Neural progenitor cell (in vitro differentiated cells): ENCODE measurements at regions not wholly inside any gene's neighbourhood (a gene's known extent, or its start where the extent isn't known, plus 50 kb on each side); places are given as distances from the start of the nearest gene placed in this dataset.

Experiments
- DNase-seq: peaks from one replicate; pipeline ENCODE4 v3.0.0-alpha.2; 2016; ENCODE audit warnings: low spot score
- H2AFZ ChIP-seq: fragments of 200-600 bp; sonication (generic); replicated peaks from 2 replicates; pipeline ENCODE4 v1.6.1; 2016; ENCODE audit warnings: antibody characterized with exemption
- H3F3A ChIP-seq: fragments of 200-600 bp; sonication (generic); 2 replicates; pipeline ENCODE4 v1.6.1; 2016; ENCODE audit warnings: antibody characterized with exemption, low read depth
- H3K27ac ChIP-seq: fragments of 200-600 bp; sonication (generic); 2 replicates; pipeline ENCODE4 v1.5.1; 2016; ENCODE audit warnings: mild to moderate bottlenecking
- H3K27me3 ChIP-seq: fragments of 200-600 bp; sonication (generic); 2 replicates; pipeline ENCODE4 v1.6.1; 2016; ENCODE audit warnings: mild to moderate bottlenecking, moderate library complexity
- H3K36me3 ChIP-seq: fragments of 200-600 bp; sonication (generic); 2 replicates; pipeline ENCODE4 v1.5.1; 2016
- H3K4me1 ChIP-seq: fragments of 200-600 bp; sonication (generic); 2 replicates; pipeline ENCODE4 v1.6.1; 2016; ENCODE audit warnings: mixed run types
- H3K4me2 ChIP-seq: fragments of 200-600 bp; sonication (generic); 2 replicates; pipeline ENCODE4 v1.6.1; 2016
- H3K4me3 ChIP-seq: fragments of 200-600 bp; sonication (generic); 2 replicates; pipeline ENCODE4 v1.5.1; 2016
- H3K79me2 ChIP-seq: fragments of 200-600 bp; sonication (generic); 2 replicates; pipeline ENCODE4 v1.6.1; 2016; ENCODE audit warnings: low read depth
- H3K9ac ChIP-seq: fragments of 200-600 bp; sonication (generic); 2 replicates; pipeline ENCODE4 v1.6.1; 2016
- H3K9me3 ChIP-seq: fragments of 200-600 bp; sonication (generic); 2 replicates; pipeline ENCODE4 v1.5.1; 2016; ENCODE audit warnings: low read depth
- H4K20me1 ChIP-seq: fragments of 200-600 bp; sonication (generic); 2 replicates; pipeline ENCODE4 v1.6.1; 2016; ENCODE audit warnings: low read depth
- H3K27ac Mint-ChIP-seq: 3 replicates; pipeline ENCODE4 v1.8.0; 2021; ENCODE audit warnings: mixed read lengths
- H3K27me3 Mint-ChIP-seq: 2 replicates; pipeline ENCODE4 v1.8.0; 2022; ENCODE audit warnings: low read depth, mild to moderate bottlenecking, inconsistent platforms, moderate library complexity, mixed read lengths; ENCODE audit not compliant: insufficient read depth
- H3K36me3 Mint-ChIP-seq: 3 replicates; pipeline ENCODE4 v1.8.0; 2021; ENCODE audit warnings: mixed read lengths
- H3K4me1 Mint-ChIP-seq: 3 replicates; pipeline ENCODE4 v1.8.0; 2021; ENCODE audit warnings: mixed read lengths
- H3K4me3 Mint-ChIP-seq: 3 replicates; pipeline ENCODE4 v1.8.0; 2021; ENCODE audit warnings: mild to moderate bottlenecking, moderate library complexity, mixed read lengths
- H3K9me3 Mint-ChIP-seq: 3 replicates; pipeline ENCODE4 v1.8.0; 2020; ENCODE audit warnings: mixed read lengths
- EZH2 ChIP-seq: fragments of 200-600 bp; sonication (generic); IDR thresholded peaks from 2 replicates; pipeline ENCODE4 v1.6.1; 2017; ENCODE audit warnings: antibody characterized with exemption, mild to moderate bottlenecking, moderate library complexity
- EZH2phosphoT487 ChIP-seq: fragments of 200-600 bp; sonication (generic); IDR thresholded peaks from 2 replicates; pipeline ENCODE4 v1.6.1; 2017; ENCODE audit warnings: antibody characterized with exemption
- TF ChIP-seq, protein P1 (sequence below): fragments of 200-600 bp; sonication (generic); IDR thresholded peaks from 2 replicates; pipeline ENCODE4 v1.5.1; 2017; ENCODE audit warnings: antibody characterized with exemption, mild to moderate bottlenecking

DNA sequence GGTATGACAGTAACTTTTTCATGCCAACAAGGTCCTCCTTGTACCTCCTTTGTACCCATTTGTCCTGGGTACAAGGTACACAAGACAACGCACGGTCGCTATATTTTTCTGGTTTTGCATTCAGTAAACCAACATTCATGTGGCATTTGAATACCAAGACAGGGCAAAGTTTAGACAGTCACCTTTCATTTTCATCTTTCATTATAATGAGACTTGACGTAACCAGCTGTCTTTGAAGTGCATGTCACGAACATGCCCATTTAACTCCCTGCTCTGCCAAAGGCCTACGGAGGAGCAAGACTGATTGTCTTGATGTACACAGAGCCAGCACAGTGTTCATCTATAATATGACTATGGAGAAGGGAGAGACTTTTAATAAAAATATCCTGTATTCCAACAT is 91.0 kb downstream of the SETD4 start:
- Histone ChIP-seq H3K4me2 (no peak overlapping the region), H3K27me3 (no peaks in the 10 kb centered on the region), H3K4me1 (no peaks in the 10 kb centered on the region), H2AFZ (no peak overlapping the region), H3K79me2 (no peaks in the 10 kb centered on the region), H3K9ac (no peak overlapping the region), H4K20me1 (no peaks in the 10 kb centered on the region), H3K4me3 (no peak overlapping the region), H3F3A (no peaks in the 10 kb centered on the region), H3K9me3 (no peaks in the 10 kb centered on the region), H3K36me3 (no peaks in the 10 kb centered on the region), H3K27ac (no peak overlapping the region)
- Mint-ChIP-seq H3K4me1 (no peaks in the 10 kb centered on the region), H3K27ac (no peak overlapping the region), H3K4me3 (no peak overlapping the region), H3K36me3 (no peaks in the 10 kb centered on the region), H3K9me3 (no peaks in the 10 kb centered on the region), H3K27me3 (peaks cover 2% of the 10 kb centered on the region)
- DNase-seq: no peak
- TF ChIP-seq, protein P1, sequence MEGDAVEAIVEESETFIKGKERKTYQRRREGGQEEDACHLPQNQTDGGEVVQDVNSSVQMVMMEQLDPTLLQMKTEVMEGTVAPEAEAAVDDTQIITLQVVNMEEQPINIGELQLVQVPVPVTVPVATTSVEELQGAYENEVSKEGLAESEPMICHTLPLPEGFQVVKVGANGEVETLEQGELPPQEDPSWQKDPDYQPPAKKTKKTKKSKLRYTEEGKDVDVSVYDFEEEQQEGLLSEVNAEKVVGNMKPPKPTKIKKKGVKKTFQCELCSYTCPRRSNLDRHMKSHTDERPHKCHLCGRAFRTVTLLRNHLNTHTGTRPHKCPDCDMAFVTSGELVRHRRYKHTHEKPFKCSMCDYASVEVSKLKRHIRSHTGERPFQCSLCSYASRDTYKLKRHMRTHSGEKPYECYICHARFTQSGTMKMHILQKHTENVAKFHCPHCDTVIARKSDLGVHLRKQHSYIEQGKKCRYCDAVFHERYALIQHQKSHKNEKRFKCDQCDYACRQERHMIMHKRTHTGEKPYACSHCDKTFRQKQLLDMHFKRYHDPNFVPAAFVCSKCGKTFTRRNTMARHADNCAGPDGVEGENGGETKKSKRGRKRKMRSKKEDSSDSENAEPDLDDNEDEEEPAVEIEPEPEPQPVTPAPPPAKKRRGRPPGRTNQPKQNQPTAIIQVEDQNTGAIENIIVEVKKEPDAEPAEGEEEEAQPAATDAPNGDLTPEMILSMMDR: no peak
- TF ChIP-seq EZH2 (no peak), EZH2phosphoT487 (no peak)

DNA sequence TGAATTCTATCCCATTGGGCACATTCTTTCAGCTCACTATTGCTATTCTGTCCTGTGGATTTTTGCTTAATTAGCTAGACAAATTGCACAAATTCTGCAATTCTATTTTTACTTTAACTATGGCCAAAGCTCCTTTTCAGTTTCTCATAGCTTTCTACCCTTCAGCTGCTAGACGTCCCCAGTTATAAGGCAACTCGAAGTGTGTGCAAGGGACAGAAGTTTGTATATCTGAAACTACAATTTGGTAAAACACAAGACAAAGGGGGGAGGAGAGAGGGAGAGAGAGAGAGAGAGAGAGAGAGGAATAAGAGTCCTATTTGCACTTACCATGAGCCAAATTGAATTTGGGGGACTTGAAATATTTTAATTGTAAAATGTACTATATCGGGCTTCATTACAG is 91.8 kb downstream of the SETD4 start:
- H3K36me3 ChIP-seq: no peaks in the 10 kb centered on the region
- TF ChIP-seq EZH2phosphoT487 (no peak), EZH2 (no peak)
- TF ChIP-seq, protein P1: no peak
- Mint-ChIP-seq H3K27me3 (peaks cover 2% of the 10 kb centered on the region), H3K4me3 (no peak overlapping the region), H3K36me3 (no peaks in the 10 kb centered on the region), H3K27ac (no peak overlapping the region), H3K4me1 (no peaks in the 10 kb centered on the region), H3K9me3 (no peaks in the 10 kb centered on the region)
- H3F3A ChIP-seq: no peaks in the 10 kb centered on the region
- no peaks in the 10 kb centered on the region for H3K4me1 ChIP-seq
- H3K27ac ChIP-seq: no peak overlapping the region
- H3K9me3 ChIP-seq: no peaks in the 10 kb centered on the region
- H3K79me2 ChIP-seq: no peaks in the 10 kb centered on the region
- H3K4me2 ChIP-seq: no peak overlapping the region
- no peak overlapping the region for H3K9ac ChIP-seq
- H3K27me3 ChIP-seq: no peaks in the 10 kb centered on the region
- no peak overlapping the region for H3K4me3 ChIP-seq
- no peaks in the 10 kb centered on the region for H4K20me1 ChIP-seq
- no peak for DNase-seq
- no peak overlapping the region for H2AFZ ChIP-seq

DNA sequence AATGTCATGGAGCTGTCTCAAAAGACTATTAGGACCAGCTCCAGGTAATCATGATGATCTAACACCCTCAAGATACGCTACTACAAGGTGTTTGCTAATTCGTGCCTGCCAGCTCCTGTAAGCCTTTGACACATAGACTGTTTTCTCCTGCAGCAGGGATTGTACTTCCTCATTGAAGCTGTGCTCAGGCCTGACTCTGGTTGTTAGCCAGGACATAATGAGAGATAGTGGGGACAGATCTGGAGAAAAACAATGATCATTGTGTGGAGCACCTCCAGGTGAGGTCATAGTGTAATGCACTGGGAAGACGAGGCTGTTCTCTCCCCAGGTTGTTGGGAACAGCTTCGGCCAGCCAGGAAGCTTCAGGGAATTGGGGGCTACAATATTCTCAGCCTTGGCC is 94.6 kb downstream of the SETD4 start:
- Mint-ChIP-seq H3K27me3 (peaks cover 2% of the 10 kb centered on the region), H3K9me3 (no peaks in the 10 kb centered on the region), H3K4me1 (no peaks in the 10 kb centered on the region), H3K27ac (no peak overlapping the region), H3K4me3 (no peak overlapping the region), H3K36me3 (no peaks in the 10 kb centered on the region)
- Histone ChIP-seq H3F3A (no peaks in the 10 kb centered on the region), H3K9me3 (no peaks in the 10 kb centered on the region), H3K27me3 (no peaks in the 10 kb centered on the region), H3K4me3 (no peak overlapping the region), H3K4me1 (no peaks in the 10 kb centered on the region), H3K27ac (no peak overlapping the region), H3K9ac (no peak overlapping the region), H2AFZ (no peak overlapping the region), H4K20me1 (no peaks in the 10 kb centered on the region), H3K4me2 (no peak overlapping the region), H3K79me2 (no peaks in the 10 kb centered on the region), H3K36me3 (no peaks in the 10 kb centered on the region)
- TF ChIP-seq, protein P1: no peak
- TF ChIP-seq EZH2phosphoT487 (no peak), EZH2 (no peak)
- DNase-seq: no peak
